GM10266 (cell line): ENCODE measurements at regions not wholly inside any gene's neighbourhood (a gene's known extent, or its start where the extent isn't known, plus 50 kb on each side); places are given as distances from the start of the nearest gene placed in this dataset.

Experiments
- DNase-seq: peaks from one replicate; pipeline ENCODE4 v3.0.0; 2012; ENCODE audit errors: extremely low spot score
- TF ChIP-seq, protein P1 (sequence below): IDR thresholded peaks from 2 replicates; pipeline ENCODE4 v1.5.1; 2012; ENCODE audit warnings: mild to moderate bottlenecking, low read depth; ENCODE audit not compliant: control insufficient read depth, insufficient read depth; ENCODE audit errors: missing control alignments

DNA sequence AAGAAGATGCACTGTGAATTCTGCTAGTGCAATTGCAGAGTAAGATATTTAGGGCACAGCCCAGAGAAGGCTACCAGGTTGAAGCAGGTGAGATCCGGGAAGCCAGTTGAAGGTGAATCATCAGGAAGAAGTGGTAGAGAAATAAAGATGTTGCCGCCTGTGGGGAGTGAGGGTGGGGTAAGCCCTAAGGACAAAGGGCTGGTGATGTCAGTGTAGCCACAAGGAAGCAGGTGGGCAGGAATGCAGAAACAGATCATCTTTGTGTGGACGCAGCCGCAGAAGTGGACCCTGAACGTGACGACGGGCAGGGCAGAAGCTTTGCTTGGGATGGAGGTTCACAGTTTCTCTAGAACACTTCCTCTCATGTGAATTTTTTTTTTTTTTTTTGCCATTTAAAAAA, 164.2 kb downstream of the ACTL7B start:
- TF ChIP-seq, protein P1, sequence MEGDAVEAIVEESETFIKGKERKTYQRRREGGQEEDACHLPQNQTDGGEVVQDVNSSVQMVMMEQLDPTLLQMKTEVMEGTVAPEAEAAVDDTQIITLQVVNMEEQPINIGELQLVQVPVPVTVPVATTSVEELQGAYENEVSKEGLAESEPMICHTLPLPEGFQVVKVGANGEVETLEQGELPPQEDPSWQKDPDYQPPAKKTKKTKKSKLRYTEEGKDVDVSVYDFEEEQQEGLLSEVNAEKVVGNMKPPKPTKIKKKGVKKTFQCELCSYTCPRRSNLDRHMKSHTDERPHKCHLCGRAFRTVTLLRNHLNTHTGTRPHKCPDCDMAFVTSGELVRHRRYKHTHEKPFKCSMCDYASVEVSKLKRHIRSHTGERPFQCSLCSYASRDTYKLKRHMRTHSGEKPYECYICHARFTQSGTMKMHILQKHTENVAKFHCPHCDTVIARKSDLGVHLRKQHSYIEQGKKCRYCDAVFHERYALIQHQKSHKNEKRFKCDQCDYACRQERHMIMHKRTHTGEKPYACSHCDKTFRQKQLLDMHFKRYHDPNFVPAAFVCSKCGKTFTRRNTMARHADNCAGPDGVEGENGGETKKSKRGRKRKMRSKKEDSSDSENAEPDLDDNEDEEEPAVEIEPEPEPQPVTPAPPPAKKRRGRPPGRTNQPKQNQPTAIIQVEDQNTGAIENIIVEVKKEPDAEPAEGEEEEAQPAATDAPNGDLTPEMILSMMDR = no peak
- DNase-seq = no peak

DNA sequence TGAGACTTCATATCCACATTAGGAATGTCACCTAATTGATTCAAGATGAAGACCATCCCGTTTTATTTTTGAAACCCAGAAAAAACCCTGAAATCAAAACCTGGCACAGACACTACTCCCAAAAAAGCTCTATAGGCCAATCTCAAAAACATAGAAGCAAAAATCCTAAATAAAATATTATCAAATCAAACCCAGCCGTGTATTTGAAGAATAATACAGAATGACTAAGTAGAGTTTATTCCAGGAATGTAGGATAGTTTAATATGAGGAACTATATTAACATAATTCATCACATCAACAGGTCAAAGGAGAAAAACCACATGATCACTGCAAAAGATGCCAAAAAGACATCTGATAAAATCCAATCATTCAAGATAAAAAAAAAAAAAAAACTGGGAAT, 167.1 kb downstream of the ACTL7B start:
- TF ChIP-seq, protein P1 = no peak
- no peak for DNase-seq

DNA sequence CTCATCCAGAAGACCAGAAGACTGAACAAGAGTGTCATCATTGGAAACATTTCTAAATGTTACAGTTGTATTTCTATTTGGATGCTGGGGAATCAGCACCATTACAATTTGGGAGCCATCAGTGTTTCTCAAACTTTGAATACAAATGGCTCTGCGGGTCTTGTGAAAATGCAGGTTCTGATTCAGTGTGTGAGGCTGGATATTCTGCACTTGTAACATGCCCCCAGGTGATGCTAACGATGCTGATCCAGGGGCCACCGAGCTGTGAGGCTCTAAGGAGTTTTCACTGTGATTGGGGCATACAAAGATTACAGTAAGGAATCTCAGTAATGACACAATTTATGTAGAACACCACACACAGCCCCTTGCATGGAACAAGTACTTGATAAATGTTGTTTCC, 167.7 kb downstream of the ACTL7B start:
- TF ChIP-seq, protein P1 = no peak
- DNase-seq = no peak

DNA sequence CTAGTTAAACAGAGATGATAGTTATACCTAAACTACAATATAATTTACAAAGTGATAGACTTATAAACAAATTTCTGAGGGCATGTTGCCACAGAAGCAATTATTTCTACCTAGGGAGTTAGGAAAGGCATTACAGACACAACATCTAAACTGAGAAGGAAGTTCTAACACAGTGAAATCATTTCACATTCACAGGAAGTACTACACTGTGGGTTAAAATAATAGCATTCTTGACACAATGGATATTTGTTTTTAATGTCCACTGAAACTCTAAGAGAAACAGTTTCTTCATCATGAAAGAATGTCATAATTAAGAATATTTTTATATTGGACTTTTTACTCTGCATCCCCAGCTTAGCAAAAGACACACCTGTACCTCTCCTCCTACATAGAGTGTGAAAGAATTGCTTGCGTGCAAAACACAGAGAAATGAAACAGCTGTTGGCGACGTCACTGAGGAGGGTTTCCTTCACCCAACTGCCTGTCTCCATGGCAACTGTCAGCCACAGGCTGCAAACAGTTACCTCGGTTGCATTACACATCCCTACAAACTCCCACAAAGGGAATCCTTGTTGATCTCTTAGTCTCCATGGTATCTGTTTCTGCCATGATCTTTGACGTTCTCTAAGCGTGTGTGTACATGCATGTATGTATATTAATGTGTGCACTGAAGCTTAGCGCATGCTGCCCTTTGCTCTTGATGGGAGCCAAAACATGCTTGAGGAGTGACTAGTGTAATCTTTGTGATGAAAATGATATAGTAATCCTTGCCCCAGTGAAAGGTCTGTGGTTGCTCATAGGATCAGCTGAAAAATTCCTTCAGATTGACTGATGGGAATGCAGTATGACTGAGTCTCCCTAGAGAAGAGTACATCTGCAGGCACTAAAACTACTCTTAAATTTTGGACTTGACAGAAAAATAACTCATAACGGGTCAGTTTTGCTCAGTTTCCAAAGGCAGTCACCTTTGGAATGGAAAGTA, 168.5 kb downstream of the ACTL7B start:
- no peak for DNase-seq
- TF ChIP-seq, protein P1 = no peak

DNA sequence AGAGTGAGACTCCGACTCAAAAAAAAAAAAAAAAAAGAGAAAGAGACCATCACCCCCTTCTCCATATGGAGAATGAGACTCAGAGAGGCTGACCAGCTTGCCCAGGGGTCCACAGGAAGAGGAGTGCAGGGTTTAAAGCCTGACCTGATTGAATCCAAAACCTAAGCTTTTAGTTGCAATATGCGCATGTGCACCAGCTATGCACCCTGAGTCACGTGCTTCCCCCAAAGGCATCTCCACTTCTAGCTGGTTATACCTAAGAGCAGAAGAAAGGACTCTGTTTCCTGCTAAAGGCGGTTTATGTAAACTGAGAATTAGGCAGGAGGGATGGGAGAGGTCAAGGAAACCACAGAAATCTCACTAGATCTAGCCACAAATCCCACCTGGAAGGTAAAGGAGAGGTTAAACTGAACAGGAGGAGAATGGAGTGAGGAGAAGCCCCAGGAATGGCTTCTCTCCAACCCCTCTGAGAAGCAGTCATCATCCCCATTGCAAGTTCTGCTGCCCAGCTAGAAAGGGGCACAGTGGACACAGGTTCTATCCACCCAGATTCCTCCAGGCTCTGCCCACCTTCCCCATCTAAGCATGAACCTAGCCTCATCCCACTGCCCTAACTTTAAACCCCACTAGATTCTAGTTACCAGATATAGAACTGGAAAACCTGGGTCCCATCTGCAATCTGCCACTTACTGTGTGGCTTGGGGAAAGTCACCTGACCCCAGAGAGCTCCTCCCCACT, 171.3 kb downstream of the ACTL7B start:
- TF ChIP-seq, protein P1 = no peak
- no peak for DNase-seq

DNA sequence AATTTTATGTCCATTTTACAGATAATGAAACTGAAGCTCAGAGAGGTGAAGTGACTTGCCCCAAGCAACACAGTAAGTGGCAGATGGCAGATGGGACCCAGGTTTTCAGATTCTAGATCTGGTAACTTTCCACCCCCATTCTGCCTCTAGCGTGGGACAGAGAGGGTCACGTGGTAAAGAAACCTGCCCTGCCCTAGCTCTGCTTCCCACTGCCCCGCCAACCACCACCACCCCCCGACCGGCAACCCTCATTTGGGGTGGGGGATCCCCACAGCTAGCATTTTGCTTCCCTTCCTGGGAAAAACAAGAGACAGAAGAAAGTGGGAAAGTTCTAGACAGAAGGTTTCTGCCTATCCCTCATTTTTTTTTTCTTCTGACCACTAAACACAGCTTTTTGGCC, 172.5 kb downstream of the ACTL7B start:
- no peak for DNase-seq
- TF ChIP-seq, protein P1 = no peak
